ENCODE measurements at regions not wholly inside any gene's neighbourhood (a gene's known extent, or its start where the extent isn't known, plus 50 kb on each side); places are given as distances from the start of the nearest gene placed in this dataset.

DNA sequence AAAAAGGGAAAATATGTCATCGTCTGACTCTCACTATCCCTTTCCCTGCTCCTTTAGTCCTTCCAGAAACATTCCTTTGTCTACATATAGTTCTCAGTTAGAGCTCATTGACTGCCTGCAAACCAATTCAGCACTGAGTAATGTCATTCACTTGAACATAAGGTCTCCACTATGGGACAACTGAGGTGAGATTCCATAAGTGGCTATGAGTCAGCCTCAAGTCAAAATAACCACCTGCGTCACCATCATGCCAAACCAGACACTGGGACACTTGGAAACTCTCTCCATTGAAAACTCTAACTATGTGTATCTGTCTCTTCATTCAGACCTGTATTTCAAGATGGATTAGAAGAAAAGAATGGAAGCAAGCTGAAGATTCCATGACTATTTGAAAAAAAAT lies 878.0 kb upstream of the PIK3C3 start:
- H3K27me3 ChIP-seq, result no peaks in the 10 kb centered on the region
- no peak for TF ChIP-seq EP300 (IDR thresholded peaks at IDR 0.05)
- H3K9me3 ChIP-seq, result no peaks in the 10 kb centered on the region
- no peaks in the 10 kb centered on the region for H3K36me3 ChIP-seq
- DNase-seq (no peak), ATAC-seq (ENCODE audit: low FRiP score in 2 of 2) (no peak)
- WGBS, 2 donors, result 86 to 94% methylated on average over 2 of the region's 2 CpGs
- H3K4me3 ChIP-seq, result no peak overlapping the region
- no peak overlapping the region for H3K27ac ChIP-seq
- H3K4me1 ChIP-seq, result no peaks in the 10 kb centered on the region

DNA sequence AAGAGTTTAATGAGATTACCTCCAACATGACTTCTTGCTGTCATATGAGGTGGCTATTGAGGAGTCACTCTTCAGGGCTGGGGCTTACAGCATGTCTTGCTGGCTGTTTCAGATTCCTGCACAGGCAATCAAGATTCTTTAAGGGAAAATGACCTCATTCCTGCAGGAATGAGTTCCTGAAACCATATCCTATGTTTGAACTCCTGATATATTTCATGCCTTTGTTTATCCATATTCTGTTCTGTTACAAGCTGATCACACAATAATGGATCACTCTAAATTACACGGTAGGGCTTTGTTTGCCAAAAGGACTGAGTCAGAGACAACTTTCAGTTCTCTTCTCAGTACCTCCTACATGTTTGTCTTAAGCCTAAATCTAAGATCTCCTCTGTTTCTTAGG lies 879.8 kb upstream of the PIK3C3 start:
- H3K4me3 ChIP-seq, result no peak overlapping the region
- TF ChIP-seq, protein P1, sequence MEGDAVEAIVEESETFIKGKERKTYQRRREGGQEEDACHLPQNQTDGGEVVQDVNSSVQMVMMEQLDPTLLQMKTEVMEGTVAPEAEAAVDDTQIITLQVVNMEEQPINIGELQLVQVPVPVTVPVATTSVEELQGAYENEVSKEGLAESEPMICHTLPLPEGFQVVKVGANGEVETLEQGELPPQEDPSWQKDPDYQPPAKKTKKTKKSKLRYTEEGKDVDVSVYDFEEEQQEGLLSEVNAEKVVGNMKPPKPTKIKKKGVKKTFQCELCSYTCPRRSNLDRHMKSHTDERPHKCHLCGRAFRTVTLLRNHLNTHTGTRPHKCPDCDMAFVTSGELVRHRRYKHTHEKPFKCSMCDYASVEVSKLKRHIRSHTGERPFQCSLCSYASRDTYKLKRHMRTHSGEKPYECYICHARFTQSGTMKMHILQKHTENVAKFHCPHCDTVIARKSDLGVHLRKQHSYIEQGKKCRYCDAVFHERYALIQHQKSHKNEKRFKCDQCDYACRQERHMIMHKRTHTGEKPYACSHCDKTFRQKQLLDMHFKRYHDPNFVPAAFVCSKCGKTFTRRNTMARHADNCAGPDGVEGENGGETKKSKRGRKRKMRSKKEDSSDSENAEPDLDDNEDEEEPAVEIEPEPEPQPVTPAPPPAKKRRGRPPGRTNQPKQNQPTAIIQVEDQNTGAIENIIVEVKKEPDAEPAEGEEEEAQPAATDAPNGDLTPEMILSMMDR (IDR thresholded peaks at IDR 0.05), result no peak
- no peak for TF ChIP-seq EP300 (IDR thresholded peaks at IDR 0.05)
- no peak for TF ChIP-seq POLR2A (IDR thresholded peaks at IDR 0.05)
- no peak for TF ChIP-seq POLR2AphosphoS5 (IDR thresholded peaks at IDR 0.05)
- no peaks in the 10 kb centered on the region for H3K36me3 ChIP-seq
- no peaks in the 10 kb centered on the region for H3K4me1 ChIP-seq
- H3K27ac ChIP-seq, result no peak overlapping the region
- DNase-seq, result no peak
- no peak for ATAC-seq (ENCODE audit: low FRiP score in 2 of 2)
- 36 to 45% methylated on average over 1 of the region's 1 CpG for WGBS, 2 donors
- no peaks in the 10 kb centered on the region for H3K9me3 ChIP-seq
- H3K27me3 ChIP-seq, result no peaks in the 10 kb centered on the region

- no peak for ATAC-seq (ENCODE audit: low FRiP score in 2 of 2)
- TF ChIP-seq POLR2AphosphoS5 (IDR thresholded peaks at IDR 0.05) (no peak), EP300 (IDR thresholded peaks at IDR 0.05) (no peak), POLR2A (IDR thresholded peaks at IDR 0.05) (no peak)
- TF ChIP-seq, protein P1 (IDR thresholded peaks at IDR 0.05), result no peak
Observed at GRCh38 chr18:41073372-41073954, 881.6 kb upstream of the PIK3C3 start.

DNA sequence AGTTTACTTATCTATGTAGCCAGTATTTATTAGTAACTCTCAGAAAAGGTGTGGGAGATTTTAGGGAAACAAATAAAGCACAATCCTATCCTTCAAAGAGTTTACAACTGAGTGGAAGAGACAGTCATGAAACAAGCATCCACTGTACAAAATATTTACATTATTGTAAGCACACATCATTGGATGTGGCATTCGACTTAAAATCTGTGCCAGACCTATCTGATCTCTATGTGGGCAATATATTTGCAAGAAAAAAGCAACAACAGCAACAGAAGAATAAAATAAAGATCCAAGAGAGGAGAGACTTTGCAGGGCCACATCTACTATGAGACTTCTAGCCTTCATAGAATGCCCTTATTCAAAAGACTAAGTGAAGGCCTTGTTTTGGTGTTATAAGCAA lies 882.1 kb upstream of the PIK3C3 start:
- Histone ChIP-seq H3K4me1 (no peaks in the 10 kb centered on the region), H3K4me3 (no peak overlapping the region), H3K27ac (no peak overlapping the region), H3K36me3 (no peaks in the 10 kb centered on the region), H3K9me3 (no peaks in the 10 kb centered on the region), H3K27me3 (no peaks in the 10 kb centered on the region)
- ATAC-seq (ENCODE audit: low FRiP score in 2 of 2), result no peak
- no peak for TF ChIP-seq POLR2AphosphoS5 (IDR thresholded peaks at IDR 0.05)
- TF ChIP-seq, protein P1 (IDR thresholded peaks at IDR 0.05), result no peak
- no peak for TF ChIP-seq EP300 (IDR thresholded peaks at IDR 0.05)
- no peak for TF ChIP-seq POLR2A (IDR thresholded peaks at IDR 0.05)
- no peak for DNase-seq
- WGBS, 2 donors, result 13 to 63% methylated on average over 1 of the region's 1 CpG

More at GRCh38 chr18:41073372-41073954, 881.6 kb upstream of the PIK3C3 start:
- H3K9me3 ChIP-seq, result no peaks in the 10 kb centered on the region
- H3K27me3 ChIP-seq, result no peaks in the 10 kb centered on the region
- no peaks in the 10 kb centered on the region for H3K4me1 ChIP-seq
- no peaks in the 10 kb centered on the region for H3K36me3 ChIP-seq
- H3K4me3 ChIP-seq, result no peak overlapping the region
- H3K27ac ChIP-seq, result no peak overlapping the region
- no peak for DNase-seq
- WGBS, 2 donors, result 76 to 82% methylated on average over 3 of the region's 3 CpGs

DNA sequence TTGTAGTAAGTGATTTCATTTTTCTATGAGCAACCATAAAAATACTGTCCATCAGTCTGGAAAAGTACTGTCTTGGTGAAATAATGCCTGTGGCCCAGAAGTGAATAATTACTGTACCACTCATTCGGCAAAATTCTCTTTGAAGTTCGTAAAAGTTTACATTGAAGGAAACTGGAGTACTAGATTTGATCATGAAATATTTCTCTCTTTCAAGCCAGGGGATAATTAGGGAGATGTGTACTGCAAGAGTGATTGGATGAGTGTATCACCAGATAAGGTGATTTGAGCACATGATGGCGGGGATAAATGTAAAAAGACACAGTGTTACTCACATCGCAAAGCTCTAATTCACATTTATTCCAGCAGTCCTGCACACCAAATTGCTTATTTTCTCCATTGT lies 883.2 kb upstream of the PIK3C3 start:
- 80 to 81% methylated on average over 4 of the region's 4 CpGs for WGBS, 2 donors
- Histone ChIP-seq H3K4me3 (no peak overlapping the region), H3K36me3 (no peaks in the 10 kb centered on the region), H3K27ac (no peak overlapping the region), H3K9me3 (no peaks in the 10 kb centered on the region), H3K4me1 (no peaks in the 10 kb centered on the region), H3K27me3 (no peaks in the 10 kb centered on the region)
- TF ChIP-seq POLR2AphosphoS5 (IDR thresholded peaks at IDR 0.05) (no peak), POLR2A (IDR thresholded peaks at IDR 0.05) (no peak), EP300 (IDR thresholded peaks at IDR 0.05) (no peak)
- TF ChIP-seq, protein P1 (IDR thresholded peaks at IDR 0.05), result no peak
- no peak for DNase-seq
- no peak for ATAC-seq (ENCODE audit: low FRiP score in 2 of 2)
